B cell (primary cell): ENCODE measurements at regions not wholly inside any gene's neighbourhood (a gene's known extent, or its start where the extent isn't known, plus 50 kb on each side); places are given as distances from the start of the nearest gene placed in this dataset.

ENCODE experiments used
- EZH2 ChIP-seq: IDR thresholded peaks from 2 replicates; pipeline ENCODE4 v1.6.1; 2012; ENCODE audit warnings: borderline replicate concordance, low read depth, mild to moderate bottlenecking, moderate library complexity, low read length; ENCODE audit not compliant: insufficient read depth, poor library complexity, severe bottlenecking
- TF ChIP-seq, protein P1 (sequence below): fragments of 200-600 bp; IDR thresholded peaks from one replicate; pipeline ENCODE4 v1.8.0; 2022; ENCODE audit warnings: antibody characterized with exemption, mild to moderate bottlenecking

DNA sequence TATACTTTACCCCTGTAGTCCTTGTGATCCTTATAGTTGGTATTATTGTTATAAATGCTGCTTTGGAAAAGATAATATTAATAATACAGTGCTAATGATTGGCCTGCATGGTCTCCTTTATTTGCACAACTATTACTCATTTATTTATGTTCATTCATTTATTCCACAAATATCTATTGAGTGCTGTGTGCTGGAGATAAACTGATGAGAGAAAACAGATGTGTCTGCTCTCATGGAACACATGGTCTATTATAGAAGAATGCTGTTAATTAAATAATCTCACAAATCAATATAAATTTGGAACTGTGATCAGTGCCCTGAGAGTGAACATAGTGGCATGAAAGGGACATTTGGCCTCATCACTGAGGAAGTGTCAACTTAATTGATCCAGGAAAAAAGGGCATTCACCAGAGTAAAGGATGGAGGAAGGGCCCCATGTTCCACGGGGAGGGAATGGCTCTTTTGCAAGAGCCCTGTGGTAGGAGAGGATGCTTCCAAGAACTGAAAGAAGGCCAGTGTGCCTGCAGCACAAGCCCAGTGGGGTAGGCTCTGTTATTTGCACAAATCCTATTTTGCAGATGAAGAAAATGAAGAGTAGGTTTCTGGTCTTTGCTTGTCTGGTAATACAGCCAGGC lies 91.5 kb upstream of the STK39 start:
- TF ChIP-seq, protein P1, sequence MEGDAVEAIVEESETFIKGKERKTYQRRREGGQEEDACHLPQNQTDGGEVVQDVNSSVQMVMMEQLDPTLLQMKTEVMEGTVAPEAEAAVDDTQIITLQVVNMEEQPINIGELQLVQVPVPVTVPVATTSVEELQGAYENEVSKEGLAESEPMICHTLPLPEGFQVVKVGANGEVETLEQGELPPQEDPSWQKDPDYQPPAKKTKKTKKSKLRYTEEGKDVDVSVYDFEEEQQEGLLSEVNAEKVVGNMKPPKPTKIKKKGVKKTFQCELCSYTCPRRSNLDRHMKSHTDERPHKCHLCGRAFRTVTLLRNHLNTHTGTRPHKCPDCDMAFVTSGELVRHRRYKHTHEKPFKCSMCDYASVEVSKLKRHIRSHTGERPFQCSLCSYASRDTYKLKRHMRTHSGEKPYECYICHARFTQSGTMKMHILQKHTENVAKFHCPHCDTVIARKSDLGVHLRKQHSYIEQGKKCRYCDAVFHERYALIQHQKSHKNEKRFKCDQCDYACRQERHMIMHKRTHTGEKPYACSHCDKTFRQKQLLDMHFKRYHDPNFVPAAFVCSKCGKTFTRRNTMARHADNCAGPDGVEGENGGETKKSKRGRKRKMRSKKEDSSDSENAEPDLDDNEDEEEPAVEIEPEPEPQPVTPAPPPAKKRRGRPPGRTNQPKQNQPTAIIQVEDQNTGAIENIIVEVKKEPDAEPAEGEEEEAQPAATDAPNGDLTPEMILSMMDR: no peak
- TF ChIP-seq EZH2: no peak
